HG03095 (cell line): ENCODE measurements at regions not wholly inside any gene's neighbourhood (a gene's known extent, or its start where the extent isn't known, plus 50 kb on each side); places are given as distances from the start of the nearest gene placed in this dataset.
"Not testable (repeated sequence)": the region's sequence is repeated elsewhere in the genome, so short reads cannot be mapped to it uniquely, and the experiment has no call there.

Experiments
- ATAC-seq: cut with Tn5 transposase; IDR thresholded peaks from one replicate; pipeline ENCODE4 v1.9.1; 2021; ENCODE audit warnings: moderate library complexity; ENCODE audit not compliant: unreplicated experiment

DNA sequence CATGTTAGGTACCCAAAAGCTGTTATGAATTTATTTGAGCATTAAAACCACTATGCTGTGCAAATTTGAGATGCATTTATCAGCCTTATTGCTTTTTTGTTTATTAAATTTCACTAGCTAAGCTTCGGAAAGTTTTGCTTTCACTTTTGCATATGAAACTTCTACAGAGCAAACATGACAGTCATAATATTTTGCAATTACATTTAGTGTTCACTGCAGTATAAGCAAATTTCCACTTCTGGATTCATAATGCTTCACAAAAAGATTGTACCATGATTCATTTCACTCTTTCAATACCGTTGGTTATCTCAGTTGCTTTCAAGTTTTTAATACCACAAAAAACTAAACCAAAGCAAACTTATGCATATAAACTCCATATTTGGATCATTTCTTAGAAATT, 228.7 kb upstream of the SLC8A1 start:
- ATAC-seq: peak; percentile 83

DNA sequence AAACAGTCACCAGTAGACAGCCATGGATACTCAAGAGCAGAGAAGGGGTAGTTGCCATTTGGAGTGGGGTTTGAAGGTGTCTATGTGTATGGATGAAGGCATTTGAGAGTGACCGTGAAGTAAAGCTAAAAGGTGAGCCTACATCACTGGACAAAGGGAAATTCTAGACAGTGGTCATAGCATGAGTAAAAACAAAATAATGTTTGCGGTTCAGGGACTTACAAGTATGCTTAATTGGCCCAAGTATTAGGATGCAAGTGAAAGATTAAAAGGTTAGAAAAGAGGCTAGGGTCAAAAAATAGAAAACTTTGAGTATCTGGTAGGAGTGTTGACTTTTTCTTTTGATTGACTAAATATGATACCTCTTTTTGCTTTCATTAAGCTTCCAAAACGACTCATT, 238.1 kb upstream of the SLC8A1 start:
- ATAC-seq: no peak

GRCh38 chr2:40690525-40690924, 238.6 kb upstream of the SLC8A1 start:
- ATAC-seq: no peak

- ATAC-seq: no peak
Measured at GRCh38 chr2:40700231-40700954, 248.5 kb upstream of the SLC8A1 start.

DNA sequence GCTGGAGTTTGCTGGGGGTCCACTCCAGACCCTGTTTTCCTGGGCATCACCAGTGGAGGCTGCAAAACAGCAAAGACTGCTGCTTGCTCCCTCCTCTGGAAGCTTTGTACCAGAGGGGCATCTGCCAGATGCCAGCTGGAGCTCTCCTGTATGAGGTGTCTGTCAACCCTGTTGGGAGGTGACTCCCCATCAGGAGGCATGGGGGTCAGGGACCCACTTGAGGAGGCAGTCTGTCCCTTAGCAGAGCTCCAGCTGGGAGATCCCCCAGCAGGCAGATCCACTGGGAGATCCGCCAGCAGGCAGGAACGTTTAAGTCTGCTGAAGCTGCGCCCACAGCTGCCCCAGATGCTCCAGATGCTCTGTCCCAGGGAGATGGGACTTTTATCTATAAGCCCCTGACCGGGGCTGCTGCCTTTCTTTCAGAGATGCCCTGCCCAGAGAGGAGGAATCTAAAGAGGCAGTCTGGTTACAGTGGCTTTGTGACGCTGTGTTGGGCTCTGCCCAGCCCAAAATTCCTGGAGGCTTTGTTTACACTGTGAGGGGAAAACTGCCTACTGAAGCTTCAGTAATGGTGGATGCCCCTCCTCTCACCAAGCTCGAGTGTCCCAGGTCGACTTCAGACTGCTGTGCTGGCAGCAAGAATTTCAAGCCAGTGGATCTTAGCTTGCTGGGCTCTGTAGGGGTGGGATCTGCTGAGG, 260.5 kb upstream of the SLC8A1 start:
- not testable (repeated sequence) for ATAC-seq

DNA sequence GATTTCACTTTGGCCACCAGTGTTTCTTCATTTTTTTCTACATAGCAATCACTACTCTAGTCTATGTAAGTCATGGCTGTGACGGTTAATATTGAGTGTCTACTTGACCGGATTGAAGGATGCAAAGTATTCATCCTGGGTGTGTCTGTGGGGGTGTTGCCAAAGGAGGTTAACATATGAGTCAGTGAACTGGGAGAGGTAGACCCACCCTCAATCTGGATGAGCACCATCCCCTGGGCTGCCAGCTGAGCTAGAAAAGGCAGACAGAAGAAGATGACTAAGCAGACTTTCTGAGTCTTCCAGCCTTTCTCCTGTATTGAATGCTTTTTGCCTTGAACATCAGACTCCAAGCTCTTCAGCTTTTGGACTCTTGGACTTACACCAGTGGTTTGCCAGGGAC, 265.0 kb upstream of the SLC8A1 start:
- ATAC-seq: no peak

GRCh38 chr2:40719414-40719813, 267.5 kb upstream of the SLC8A1 start:
- no peak for ATAC-seq

GRCh38 chr2:40721595-40721994, 269.7 kb upstream of the SLC8A1 start:
- ATAC-seq: no peak

DNA sequence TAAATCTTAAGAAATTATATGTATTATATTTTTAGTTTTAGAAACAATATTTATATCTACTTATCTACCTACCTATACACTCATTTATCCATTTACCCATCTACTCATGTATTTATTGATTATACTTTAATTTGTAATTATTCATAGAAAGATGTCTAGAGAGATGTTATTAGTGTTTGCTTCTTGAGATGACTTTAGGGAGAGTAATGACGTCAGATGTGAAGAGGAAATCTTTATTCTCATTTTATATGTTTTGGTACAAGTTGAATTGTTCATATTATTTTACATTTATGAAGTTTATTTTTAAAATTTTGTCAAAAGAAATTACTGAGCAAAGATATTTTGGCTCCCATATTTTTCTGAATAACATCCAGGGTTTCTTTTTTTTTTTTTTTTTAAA, 271.3 kb upstream of the SLC8A1 start:
- no peak for ATAC-seq

- ATAC-seq: no peak
Measured at GRCh38 chr2:40725040-40725439, 273.1 kb upstream of the SLC8A1 start.

- ATAC-seq: no peak
Measured at GRCh38 chr2:40725950-40726349, 274.1 kb upstream of the SLC8A1 start.

DNA sequence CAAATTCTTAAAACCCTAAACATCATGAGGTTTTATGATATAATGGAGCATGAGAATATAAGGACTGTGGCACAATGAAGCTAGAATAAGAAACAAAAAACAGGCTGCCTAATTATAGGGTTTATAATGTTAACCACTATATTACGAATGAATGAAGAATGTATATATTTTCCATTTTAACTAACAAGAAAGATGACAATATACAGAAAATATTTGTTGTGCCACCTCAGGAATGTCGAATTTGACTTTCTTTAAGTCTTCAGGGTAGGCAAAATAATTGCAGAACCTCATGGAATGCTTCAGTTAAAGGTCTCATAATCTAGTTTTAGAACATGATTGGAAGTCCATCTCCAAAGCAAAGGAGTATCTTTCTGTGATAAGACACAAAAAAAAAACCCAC, 282.9 kb upstream of the SLC8A1 start:
- ATAC-seq: no peak

GRCh38 chr2:40737180-40737579, 285.3 kb upstream of the SLC8A1 start:
- no peak for ATAC-seq

DNA sequence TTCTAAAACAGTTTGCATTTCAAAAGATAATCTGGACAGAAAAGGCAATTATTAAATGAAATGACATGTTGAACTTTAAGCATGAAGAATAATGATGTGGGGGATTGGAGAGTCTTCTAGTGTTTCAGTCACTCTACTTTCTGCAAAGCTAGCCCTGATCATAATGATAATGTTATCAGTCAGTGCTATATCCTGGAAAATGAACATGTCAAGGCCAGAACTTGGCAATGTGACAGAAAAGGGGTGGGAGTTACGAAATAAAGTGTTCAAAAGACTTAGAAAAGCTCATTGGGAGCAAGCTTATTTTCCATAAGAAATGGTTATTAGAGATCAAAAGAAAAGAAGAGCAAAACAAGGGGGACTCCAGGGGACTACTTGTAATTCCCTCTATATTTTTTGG, 288.5 kb upstream of the SLC8A1 start:
- no peak for ATAC-seq

- no peak for ATAC-seq
Measured at GRCh38 chr2:40741532-40741931, 289.6 kb upstream of the SLC8A1 start.

- no peak for ATAC-seq
Measured at GRCh38 chr2:40746191-40746590, 294.3 kb upstream of the SLC8A1 start.

GRCh38 chr2:40751981-40752380, 300.1 kb upstream of the SLC8A1 start:
- no peak for ATAC-seq

DNA sequence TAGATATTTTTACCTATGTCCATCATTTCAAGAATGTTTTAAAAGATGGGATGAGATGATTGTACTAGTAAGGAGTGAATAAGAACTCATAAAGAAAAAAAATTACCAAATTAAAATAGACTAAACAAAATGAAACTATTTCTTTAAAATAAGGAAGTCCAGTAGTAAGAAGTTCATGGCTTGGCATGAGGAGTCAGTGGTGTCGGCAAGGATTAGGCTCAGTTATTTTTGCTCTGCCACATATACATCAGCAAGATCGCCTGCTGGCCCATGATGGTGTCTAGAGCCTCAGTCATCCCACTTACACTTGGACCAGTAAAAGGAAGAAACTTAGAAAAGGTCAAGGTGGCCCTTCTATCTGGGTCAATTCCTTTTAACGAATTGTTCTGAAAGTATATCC, 300.9 kb upstream of the SLC8A1 start:
- ATAC-seq: no peak

DNA sequence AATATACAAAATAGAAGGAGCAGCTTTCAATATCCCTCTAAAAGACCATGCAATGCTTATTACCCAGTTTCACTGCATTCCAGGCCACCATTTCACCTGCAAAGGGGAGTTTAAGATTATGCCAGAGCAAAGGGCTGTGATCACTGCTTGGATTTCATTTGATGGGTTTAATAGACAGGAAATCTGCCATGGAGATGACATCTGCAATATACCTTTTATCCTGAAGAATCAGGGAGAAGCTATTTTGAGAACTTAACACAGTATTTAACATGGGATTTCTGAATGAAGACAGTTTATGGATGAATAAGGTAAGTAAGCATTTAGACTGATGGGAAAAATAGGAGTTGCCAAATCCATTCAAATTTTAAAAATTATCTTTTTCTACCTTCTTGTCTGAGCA, 303.0 kb upstream of the SLC8A1 start:
- ATAC-seq: no peak

GRCh38 chr2:40758401-40759155, 306.7 kb upstream of the SLC8A1 start:
- no peak for ATAC-seq

- no peak for ATAC-seq
Measured at GRCh38 chr2:40760071-40760666, 308.3 kb upstream of the SLC8A1 start.

DNA sequence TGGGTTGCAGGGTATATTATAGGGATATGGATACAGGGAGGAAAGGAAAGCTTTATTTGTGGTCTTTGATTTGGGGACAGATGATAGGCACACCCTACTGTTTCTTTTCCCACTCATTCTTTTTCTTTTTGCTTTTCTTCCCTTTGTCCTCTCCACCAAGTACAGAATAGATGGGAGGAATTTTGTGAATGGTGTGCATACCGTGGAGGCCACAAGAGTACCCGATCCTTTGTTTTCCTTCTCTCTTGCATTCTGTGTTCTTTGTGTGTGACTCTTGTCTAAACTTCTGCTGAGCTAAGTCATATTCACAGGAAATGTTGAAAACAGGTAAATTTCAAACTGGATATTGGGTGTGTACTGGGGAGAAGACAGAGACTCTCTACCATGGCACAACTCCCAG, 321.4 kb upstream of the SLC8A1 start:
- no peak for ATAC-seq
